ENCODE measurements at regions not wholly inside any gene's neighbourhood (a gene's known extent, or its start where the extent isn't known, plus 50 kb on each side); places are given as distances from the start of the nearest gene placed in this dataset.

DNA sequence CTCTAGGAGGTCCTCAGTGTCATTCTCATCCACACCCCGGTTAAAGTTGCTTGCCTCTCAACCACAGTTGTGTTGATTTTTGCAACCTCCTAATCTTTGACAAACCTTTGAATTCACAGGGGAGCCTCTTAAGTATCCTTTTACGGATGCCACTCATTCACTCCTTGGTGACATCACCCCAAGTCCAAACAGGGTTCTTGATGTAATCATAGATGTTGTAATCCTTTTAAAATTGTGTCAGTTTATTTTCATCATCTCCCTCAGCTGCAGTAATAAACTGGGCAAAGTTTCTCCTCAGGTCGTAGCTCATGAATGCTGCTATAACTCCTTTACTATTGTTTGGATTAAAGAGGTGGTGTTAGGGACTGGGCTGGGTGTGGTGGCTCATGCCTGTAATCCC, 637.2 kb upstream of the NUDT12 start:
- Histone ChIP-seq H3K79me2 (ENCODE audit: control insufficient read depth, insufficient read depth, low read length) (no peaks in the 10 kb centered on the region), H3K9me3 (ENCODE audit: control insufficient read depth, low read depth, low read length) (no peaks in the 10 kb centered on the region), H4K20me1 (ENCODE audit: control insufficient read depth, extremely low read depth, insufficient read depth, low read length) (no peaks in the 10 kb centered on the region), H2AFZ (ENCODE audit: control insufficient read depth, low read length) (no peak overlapping the region), H3K4me3 (ENCODE audit: control insufficient read depth in 2 of 3, extremely low read depth in 1 of 3, insufficient read depth in 2 of 3, low read depth in 1 of 3, low read length in 3 of 3) (no peak overlapping the region), H3K9ac (ENCODE audit: control insufficient read depth, extremely low read depth, insufficient read depth, low read length) (no peak overlapping the region), H3K27me3 (ENCODE audit: control insufficient read depth, extremely low read depth, insufficient read depth, low read length) (no peaks in the 10 kb centered on the region), H3K27ac (ENCODE audit: control insufficient read depth, insufficient read depth, low read length) (no peak overlapping the region), H3K9me1 (ENCODE audit: control insufficient read depth, extremely low read depth, insufficient read depth, low read length) (no peaks in the 10 kb centered on the region), H3K4me1 (ENCODE audit: control insufficient read depth, extremely low read depth, insufficient read depth, low read length) (no peaks in the 10 kb centered on the region), H3K4me2 (ENCODE audit: control insufficient read depth, extremely low read depth, insufficient read depth, low read depth, low read length) (no peak overlapping the region), H3K36me3 (ENCODE audit: control insufficient read depth in 2 of 2, extremely low read depth in 1 of 2, insufficient read depth in 2 of 2, low read length in 2 of 2) (no peaks in the 10 kb centered on the region)
- FAIRE-seq = no peak
- no peak for DNase-seq (ENCODE audit: low read depth, low spot score)
- dilution Hi-C loops (cut with MboI; ENCODE audit: extremely low pct_ligation_motif_present, low sequenced_read_pairs) = no loop called here
- TF ChIP-seq EZH2 (IDR thresholded peaks at IDR 0.05; ENCODE audit: low read length) = no peak
- TF ChIP-seq, protein P1, sequence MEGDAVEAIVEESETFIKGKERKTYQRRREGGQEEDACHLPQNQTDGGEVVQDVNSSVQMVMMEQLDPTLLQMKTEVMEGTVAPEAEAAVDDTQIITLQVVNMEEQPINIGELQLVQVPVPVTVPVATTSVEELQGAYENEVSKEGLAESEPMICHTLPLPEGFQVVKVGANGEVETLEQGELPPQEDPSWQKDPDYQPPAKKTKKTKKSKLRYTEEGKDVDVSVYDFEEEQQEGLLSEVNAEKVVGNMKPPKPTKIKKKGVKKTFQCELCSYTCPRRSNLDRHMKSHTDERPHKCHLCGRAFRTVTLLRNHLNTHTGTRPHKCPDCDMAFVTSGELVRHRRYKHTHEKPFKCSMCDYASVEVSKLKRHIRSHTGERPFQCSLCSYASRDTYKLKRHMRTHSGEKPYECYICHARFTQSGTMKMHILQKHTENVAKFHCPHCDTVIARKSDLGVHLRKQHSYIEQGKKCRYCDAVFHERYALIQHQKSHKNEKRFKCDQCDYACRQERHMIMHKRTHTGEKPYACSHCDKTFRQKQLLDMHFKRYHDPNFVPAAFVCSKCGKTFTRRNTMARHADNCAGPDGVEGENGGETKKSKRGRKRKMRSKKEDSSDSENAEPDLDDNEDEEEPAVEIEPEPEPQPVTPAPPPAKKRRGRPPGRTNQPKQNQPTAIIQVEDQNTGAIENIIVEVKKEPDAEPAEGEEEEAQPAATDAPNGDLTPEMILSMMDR (optimal IDR thresholded peaks at IDR 0.05 in 1 of 3, IDR thresholded peaks at IDR 0.05 in 1 of 3, conservative IDR thresholded peaks at IDR 0.05 in 1 of 3; ENCODE audit: extremely low read depth in 1 of 3, insufficient read depth in 2 of 3, low read length in 3 of 3) = no peak

DNA sequence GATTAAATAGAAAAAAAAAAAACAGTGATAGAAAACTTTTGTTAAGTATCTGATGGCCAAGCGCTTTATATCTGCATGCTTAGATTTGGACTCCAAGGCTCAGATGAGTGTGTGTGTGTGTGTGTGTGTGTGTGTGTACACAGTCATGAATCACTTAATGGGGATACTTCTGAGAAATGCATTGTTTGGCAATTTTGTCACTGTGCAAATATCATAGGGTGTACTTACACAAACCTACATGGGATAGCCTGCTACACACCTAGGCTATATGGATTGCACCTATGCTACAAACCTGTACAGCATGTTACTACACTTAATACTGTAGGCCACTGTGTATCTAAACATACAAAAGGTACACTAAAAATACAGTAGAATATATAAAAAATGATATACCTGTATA, 635.6 kb upstream of the NUDT12 start:
- dilution Hi-C loops (cut with MboI; ENCODE audit: extremely low pct_ligation_motif_present, low sequenced_read_pairs) = no loop called here
- FAIRE-seq (no peak), DNase-seq (ENCODE audit: low read depth, low spot score) (no peak)
- Histone ChIP-seq H3K9me3 (ENCODE audit: control insufficient read depth, low read depth, low read length) (no peaks in the 10 kb centered on the region), H4K20me1 (ENCODE audit: control insufficient read depth, extremely low read depth, insufficient read depth, low read length) (no peaks in the 10 kb centered on the region), H3K27me3 (ENCODE audit: control insufficient read depth, extremely low read depth, insufficient read depth, low read length) (no peaks in the 10 kb centered on the region), H3K27ac (ENCODE audit: control insufficient read depth, insufficient read depth, low read length) (no peak overlapping the region), H3K9ac (ENCODE audit: control insufficient read depth, extremely low read depth, insufficient read depth, low read length) (no peak overlapping the region), H3K79me2 (ENCODE audit: control insufficient read depth, insufficient read depth, low read length) (no peaks in the 10 kb centered on the region), H3K4me3 (ENCODE audit: control insufficient read depth in 2 of 3, extremely low read depth in 1 of 3, insufficient read depth in 2 of 3, low read depth in 1 of 3, low read length in 3 of 3) (no peak overlapping the region), H3K4me2 (ENCODE audit: control insufficient read depth, extremely low read depth, insufficient read depth, low read depth, low read length) (no peak overlapping the region), H2AFZ (ENCODE audit: control insufficient read depth, low read length) (no peak overlapping the region), H3K36me3 (ENCODE audit: control insufficient read depth in 2 of 2, extremely low read depth in 1 of 2, insufficient read depth in 2 of 2, low read length in 2 of 2) (no peaks in the 10 kb centered on the region), H3K9me1 (ENCODE audit: control insufficient read depth, extremely low read depth, insufficient read depth, low read length) (no peaks in the 10 kb centered on the region), H3K4me1 (ENCODE audit: control insufficient read depth, extremely low read depth, insufficient read depth, low read length) (no peaks in the 10 kb centered on the region)
- TF ChIP-seq EZH2 (IDR thresholded peaks at IDR 0.05; ENCODE audit: low read length) = no peak
- TF ChIP-seq, protein P1 (optimal IDR thresholded peaks at IDR 0.05 in 1 of 3, IDR thresholded peaks at IDR 0.05 in 1 of 3, conservative IDR thresholded peaks at IDR 0.05 in 1 of 3; ENCODE audit: extremely low read depth in 1 of 3, insufficient read depth in 2 of 3, low read length in 3 of 3) = no peak
